Astrocyte of the spinal cord (primary cell): ENCODE measurements at regions not wholly inside any gene's neighbourhood (a gene's known extent, or its start where the extent isn't known, plus 50 kb on each side); places are given as distances from the start of the nearest gene placed in this dataset.
"Not testable (repeated sequence)": the region's sequence is repeated elsewhere in the genome, so short reads cannot be mapped to it uniquely, and the experiment has no call there.

Experiments
- DNase-seq: peaks from one replicate; pipeline ENCODE4 v3.0.0; 2011; ENCODE audit warnings: low read depth, low spot score
- H3K4me3 ChIP-seq: 2 replicates; pipeline ENCODE4 v1.5.1; 2011; ENCODE audit warnings: low read depth, mild to moderate bottlenecking, low read length, moderate library complexity
- CTCF ChIP-seq: IDR thresholded peaks from 2 replicates; pipeline ENCODE4 v1.5.1; 2012; ENCODE audit warnings: low read depth, mild to moderate bottlenecking, low read length, inconsistent platforms
- in situ Hi-C: cut with HindIII; loops from 2 replicates; pipeline ENCODE4 v1.10.0; 2017; ENCODE audit warnings: low sequenced_read_pairs

GRCh38 chr1:223991297-223991857 lies 122.5 kb upstream of the FBXO28 start:
- H3K4me3 ChIP-seq, in situ Hi-C loops: not testable (repeated sequence)

DNA sequence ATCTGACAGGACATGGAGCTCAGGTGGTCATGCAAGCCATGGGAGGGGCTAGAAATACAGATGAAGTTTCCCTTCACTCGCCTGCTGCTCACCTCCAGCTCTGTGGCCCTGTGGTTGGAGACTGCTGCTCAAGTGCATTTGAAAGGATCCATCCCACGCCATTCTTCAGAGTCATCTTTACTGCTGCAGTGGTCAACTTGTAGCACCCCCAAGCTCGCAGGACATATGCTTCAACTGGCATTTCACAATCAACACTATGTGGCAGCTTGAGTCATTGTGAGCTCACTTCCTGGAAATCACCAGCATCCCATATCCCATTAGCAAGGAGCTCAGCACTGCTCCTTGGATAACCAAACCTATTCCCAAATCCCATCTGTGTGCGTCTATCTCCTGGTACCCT lies 116.2 kb upstream of the TP53BP2 start:
- DNase-seq, result peak; percentile 29
- in situ Hi-C loops, H3K4me3 ChIP-seq: not testable (repeated sequence)

More at GRCh38 chr1:223991297-223991857, 122.5 kb upstream of the FBXO28 start:
- DNase-seq, result not testable (repeated sequence)

DNA sequence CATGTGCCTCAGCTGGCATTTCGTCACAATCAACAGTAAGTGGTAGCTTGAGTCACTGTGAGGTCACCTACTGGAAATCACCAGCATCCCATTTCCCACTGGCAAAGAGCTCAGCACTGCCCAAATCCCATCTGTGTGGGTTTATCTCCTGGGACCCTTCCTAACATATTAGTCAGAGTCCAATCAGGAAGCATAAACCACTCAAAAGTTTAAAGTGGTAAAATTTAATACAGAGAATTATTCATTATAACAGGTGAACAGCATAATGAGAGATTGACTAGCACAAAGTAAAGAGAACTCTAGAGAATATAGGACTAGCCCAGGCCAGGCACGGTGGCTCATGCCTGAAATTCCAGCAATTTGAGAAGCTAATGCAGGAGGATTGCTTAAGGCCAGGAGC lies 107.1 kb upstream of the TP53BP2 start:
- H3K4me3 ChIP-seq, in situ Hi-C loops: not testable (repeated sequence)
- DNase-seq, result peak; percentile 4

DNA sequence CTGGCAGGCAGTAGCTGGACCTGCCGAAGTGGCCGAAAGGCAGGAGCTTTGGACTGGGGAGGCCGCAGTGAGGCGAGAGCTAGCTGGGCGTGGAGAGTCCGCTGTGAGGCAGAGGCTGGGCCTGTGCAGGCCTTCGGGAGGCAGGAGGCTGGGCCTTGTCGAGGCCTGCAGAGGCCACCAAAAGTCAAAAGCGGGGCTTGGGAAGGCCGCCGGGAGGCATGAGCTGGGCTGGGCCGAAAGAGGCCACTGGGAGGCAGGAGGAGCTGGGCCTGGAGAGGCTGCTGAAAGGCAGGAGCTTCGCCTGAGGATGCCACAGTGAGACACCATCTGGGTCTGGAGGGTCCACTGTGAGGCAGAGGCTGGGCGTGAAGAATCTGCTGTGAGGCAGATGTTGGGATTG lies 105.8 kb upstream of the TP53BP2 start:
- H3K4me3 ChIP-seq, in situ Hi-C loops, DNase-seq: not testable (repeated sequence)

- H3K4me3 ChIP-seq, in situ Hi-C loops, DNase-seq: not testable (repeated sequence)
Measured at GRCh38 chr1:223949944-223950343, 104.2 kb upstream of the TP53BP2 start.

DNA sequence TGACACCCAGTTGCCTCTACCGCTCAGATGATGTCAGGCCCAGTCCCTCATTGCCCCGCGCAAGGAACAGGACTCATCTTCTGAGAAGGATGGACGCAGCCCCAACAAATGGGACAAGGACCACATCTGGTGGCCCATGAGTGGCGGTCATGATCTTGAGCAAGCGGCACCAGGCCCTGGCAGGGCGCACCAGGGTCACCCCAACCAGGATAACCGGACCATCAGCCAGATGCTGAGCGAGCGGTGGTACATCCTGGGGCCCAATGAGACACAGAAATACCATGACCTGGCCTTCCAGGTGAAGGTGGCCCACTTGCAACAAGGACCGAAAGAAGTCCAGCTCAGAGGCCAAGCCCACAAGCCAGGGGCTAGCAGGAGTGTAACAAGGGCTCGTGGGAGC lies 102.3 kb upstream of the TP53BP2 start:
- in situ Hi-C loops, H3K4me3 ChIP-seq, DNase-seq: not testable (repeated sequence)

DNA sequence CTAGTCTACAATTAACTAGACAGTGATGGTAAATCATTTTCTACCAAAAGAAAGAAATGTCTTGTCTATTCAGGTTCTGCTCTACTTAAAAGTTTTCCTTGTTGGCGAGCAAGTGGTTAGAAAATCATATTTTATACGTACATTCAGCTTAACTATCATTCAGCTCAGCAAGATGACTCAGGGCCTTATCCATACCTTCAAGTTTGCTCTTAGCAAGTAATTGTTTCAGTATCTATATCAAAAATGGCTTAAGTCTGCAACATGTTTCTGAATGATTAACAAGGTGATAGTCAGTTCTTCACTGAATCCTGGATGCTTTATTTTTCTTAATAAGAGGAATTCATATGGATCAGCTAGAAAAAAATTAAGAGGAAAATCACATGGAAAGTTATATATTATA lies 90.8 kb upstream of the TP53BP2 start:
- DNase-seq, H3K4me3 ChIP-seq, in situ Hi-C loops: not testable (repeated sequence)

GRCh38 chr1:223931476-223931875 lies 85.7 kb upstream of the TP53BP2 start:
- DNase-seq, H3K4me3 ChIP-seq, in situ Hi-C loops: not testable (repeated sequence)

- H3K4me3 ChIP-seq, in situ Hi-C loops, DNase-seq: not testable (repeated sequence)
- TF ChIP-seq CTCF, result peak; percentile 15
Measured at GRCh38 chr1:223920805-223921204, 75.1 kb upstream of the TP53BP2 start.

DNA sequence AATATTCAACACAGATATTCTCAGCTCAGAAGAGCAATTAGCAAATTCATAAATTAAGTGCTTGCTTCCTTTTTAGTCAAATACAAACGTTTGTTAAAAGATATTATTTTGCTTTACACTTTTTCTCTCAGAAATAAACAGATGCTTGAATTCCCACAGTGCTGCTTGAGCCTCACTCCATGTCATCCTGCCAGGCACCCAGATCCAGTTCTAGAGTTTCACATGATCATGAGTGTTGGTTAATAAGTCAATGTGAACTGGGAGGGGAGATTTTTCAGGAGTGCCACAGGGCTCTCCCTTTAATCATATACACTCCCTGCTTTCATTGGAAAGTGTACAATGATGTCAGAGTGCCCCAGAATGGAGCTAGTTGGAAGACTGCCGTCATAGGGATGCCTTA lies 69.7 kb upstream of the TP53BP2 start:
- DNase-seq, H3K4me3 ChIP-seq, in situ Hi-C loops: not testable (repeated sequence)

- DNase-seq, H3K4me3 ChIP-seq, in situ Hi-C loops: not testable (repeated sequence)
Measured at GRCh38 chr1:223913715-223914114, 68.0 kb upstream of the TP53BP2 start.

DNA sequence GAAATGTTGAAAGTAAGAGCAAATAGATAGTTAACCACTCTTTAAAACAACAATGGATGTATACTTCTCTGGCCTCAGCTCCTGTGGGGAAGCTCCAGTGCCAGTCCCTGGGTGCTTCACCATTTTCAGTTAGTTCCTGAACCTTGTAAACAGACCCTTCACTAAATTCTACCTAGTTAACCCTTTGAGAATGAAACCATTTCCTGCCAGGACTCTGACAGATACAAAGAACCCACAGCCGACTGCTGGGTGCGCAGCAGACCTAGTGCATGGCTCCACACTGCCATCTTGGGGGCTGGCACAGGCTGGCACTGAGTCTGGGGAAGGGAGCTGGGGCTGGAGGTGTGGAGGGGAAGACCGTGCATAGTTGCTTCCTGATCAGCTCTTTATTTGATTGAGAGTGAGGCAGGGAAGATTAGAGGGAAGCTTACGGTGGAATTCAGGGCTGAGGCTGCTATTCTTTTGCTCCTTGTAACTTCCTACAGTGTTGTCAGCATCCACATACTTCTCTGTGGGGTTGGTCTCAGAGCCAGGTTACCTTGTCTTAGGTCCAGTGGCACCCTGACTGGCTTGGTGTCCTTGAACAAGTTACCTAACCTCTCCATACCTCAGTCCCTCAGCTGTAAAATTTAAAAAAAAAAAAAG lies 62.3 kb upstream of the TP53BP2 start:
- H3K4me3 ChIP-seq, DNase-seq, in situ Hi-C loops: not testable (repeated sequence)
- peak; percentile 35 for TF ChIP-seq CTCF

- DNase-seq, H3K4me3 ChIP-seq, in situ Hi-C loops: not testable (repeated sequence)
Measured at GRCh38 chr1:223903221-223903620, 57.5 kb upstream of the TP53BP2 start.

DNA sequence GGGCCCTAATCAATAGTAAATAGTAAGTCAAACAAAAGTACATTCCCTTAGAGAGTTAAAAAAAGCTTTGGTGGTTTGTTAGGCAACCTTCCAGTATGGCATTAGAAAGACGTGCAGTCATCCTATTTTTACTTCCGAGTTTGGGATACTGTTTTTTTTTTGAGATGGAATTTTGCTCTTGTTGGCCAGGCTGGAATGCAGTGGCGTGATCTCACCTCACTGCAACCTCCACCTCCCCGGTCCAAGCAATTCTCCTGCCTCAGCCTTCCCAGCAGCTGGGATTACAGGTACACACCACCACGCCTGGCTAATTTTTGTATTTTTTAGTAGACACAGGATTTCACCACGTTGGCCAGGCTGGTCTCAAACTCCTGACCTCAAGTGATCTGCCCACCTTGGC lies 54.0 kb upstream of the TP53BP2 start:
- H3K4me3 ChIP-seq, in situ Hi-C loops: not testable (repeated sequence)
- peak; percentile 10 for DNase-seq

- H3K4me3 ChIP-seq, DNase-seq, in situ Hi-C loops: not testable (repeated sequence)
Measured at GRCh38 chr1:223897097-223897496, 51.4 kb upstream of the TP53BP2 start.

GRCh38 chr1:223895950-223896349 lies 50.2 kb upstream of the TP53BP2 start:
- in situ Hi-C loops, H3K4me3 ChIP-seq, DNase-seq: not testable (repeated sequence)
